ENCODE measurements at regions not wholly inside any gene's neighbourhood (a gene's known extent, or its start where the extent isn't known, plus 50 kb on each side); places are given as distances from the start of the nearest gene placed in this dataset.

- TF ChIP-seq DMTF1 (CRISPR knock-in tag; IDR thresholded peaks at IDR 0.05): no peak
- TF ChIP-seq NONO (IDR thresholded peaks at IDR 0.05): no peak
- no peak for TF ChIP-seq NONO (CRISPR knock-in tag; conservative IDR thresholded peaks at IDR 0.05)
Observed at GRCh38 chr22:48004936-48005335, 1242.5 kb downstream of the TBC1D22A start (continued).

GRCh38 chr22:48004038-48004437 is 1241.6 kb downstream of the TBC1D22A start:
- Histone ChIP-seq H4K20me1 (ENCODE audit: insufficient read depth, low read length) (no peaks in the 10 kb centered on the region), H3K79me2 (ENCODE audit: insufficient read depth, low read length) (no peaks in the 10 kb centered on the region), H3K4me3 (replicated peaks in 1 of 3; ENCODE audit: insufficient read depth in 1 of 3, low read depth in 2 of 3, low read length in 3 of 3) (no peak overlapping the region), H3K27ac (ENCODE audit: extremely low read length, insufficient read depth, low read length) (no peak overlapping the region), H3K36me3 (replicated peaks in 1 of 2; ENCODE audit: control insufficient read depth in 1 of 2, insufficient read depth in 2 of 2, low read length in 2 of 2) (no peaks in the 10 kb centered on the region), H3K27me3 (ENCODE audit: control insufficient read depth in 1 of 2, insufficient read depth in 2 of 2, low read length in 2 of 2) (peaks cover 0 to 2% of the 10 kb centered on the region in 2 experiments; a peak in 2 of 5 replicates), H3K4me2 (ENCODE audit: low read depth, low read length) (no peak overlapping the region), H3K4me1 (ENCODE audit: insufficient read depth, low read length) (no peaks in the 10 kb centered on the region), H2AFZ (ENCODE audit: low read length) (no peak overlapping the region), H3K9me3 (ENCODE audit: low read length) (no peaks in the 10 kb centered on the region), H3K9ac (ENCODE audit: insufficient read depth, low read depth, low read length) (no peak overlapping the region)
- FAIRE-seq (no peak), DNase-seq (ENCODE audit: low spot score) (no peak), ATAC-seq (no peak)
- TF ChIP-seq GMEB1 (CRISPR knock-in tag; IDR thresholded peaks at IDR 0.05; ENCODE audit: borderline replicate concordance) (no peak), ZNF839 (CRISPR knock-in tag; IDR thresholded peaks at IDR 0.05; ENCODE audit: borderline replicate concordance) (no peak), ZFP36 (IDR thresholded peaks at IDR 0.05; ENCODE audit: borderline replicate concordance, low read depth, low read length, partially characterized antibody) (no peak), ARHGAP35 (CRISPR knock-in tag; IDR thresholded peaks at IDR 0.05; ENCODE audit: borderline replicate concordance) (no peak), TBL1XR1 (IDR thresholded peaks at IDR 0.05; ENCODE audit: borderline replicate concordance, low read length, partially characterized antibody) (no peak), ZNF10 (CRISPR knock-in tag; IDR thresholded peaks at IDR 0.05; ENCODE audit: borderline replicate concordance, low read depth) (no peak), MTA1 (CRISPR knock-in tag; IDR thresholded peaks at IDR 0.05; ENCODE audit: borderline replicate concordance) (no peak), ZNF335 (CRISPR knock-in tag; IDR thresholded peaks at IDR 0.05) (no peak), POGK (CRISPR knock-in tag; conservative IDR thresholded peaks at IDR 0.05) (no peak), ZNF468 (CRISPR knock-in tag; IDR thresholded peaks at IDR 0.05) (no peak), HOXA3 (CRISPR knock-in tag; IDR thresholded peaks at IDR 0.05) (no peak), MEIS2 (CRISPR knock-in tag; IDR thresholded peaks at IDR 0.05) (no peak), ZNF44 (CRISPR knock-in tag; IDR thresholded peaks at IDR 0.05) (no peak), FOXK1 (CRISPR knock-in tag; IDR thresholded peaks at IDR 0.05; ENCODE audit: borderline replicate concordance, low read depth) (no peak), PBX2 (CRISPR knock-in tag; IDR thresholded peaks at IDR 0.05) (no peak)
- CTCF ChIA-PET (ENCODE audit: low intra/inter-chr PET ratio, low total read pairs): no interaction called here
- BruUV-seq (replicated peaks): no TSS peak
- WGBS (ENCODE audit: low lambda C conversion rate): 10% methylated on average over 5 of the region's 6 CpGs
- in situ Hi-C loops (cut with HindIII; ENCODE audit: extremely low pct_ligation_motif_present, low pct_unique_long_range_greater_than_20kb): no loop called here
- intact Hi-C loops (cut with micrococcal nuclease; ENCODE audit: unreplicated experiment): no loop called here
- POLR2A ChIA-PET: no interaction called here

Data from HepG2 (cell line).